OCI-LY3 (cell line): ENCODE measurements at regions not wholly inside any gene's neighbourhood (a gene's known extent, or its start where the extent isn't known, plus 50 kb on each side); places are given as distances from the start of the nearest gene placed in this dataset.

Experiments used
- CTCF ChIP-seq: fragments of 200-600, 300-600 bp; sonication (generic); IDR thresholded peaks from 2 replicates; pipeline ENCODE4 v1.5.1; 2014; ENCODE audit warnings: antibody characterized with exemption, low read length, low read depth
- EZH2phosphoT487 ChIP-seq: fragments of 200-600 bp; shearing (Covaris generic); IDR thresholded peaks from 2 replicates; pipeline ENCODE4 v1.6.1; 2018; ENCODE audit warnings: antibody characterized with exemption, mixed run types, low read depth

- TF ChIP-seq CTCF = no peak
- TF ChIP-seq EZH2phosphoT487 = no peak
Measured at GRCh38 chr4:117420948-117421347, 335.6 kb upstream of the TRAM1L1 start.
